Mucosa of rectum (tissue), 2 donors: ENCODE measurements at regions not wholly inside any gene's neighbourhood (a gene's known extent, or its start where the extent isn't known, plus 50 kb on each side); places are given as distances from the start of the nearest gene placed in this dataset.
"Not testable (repeated sequence)": the region's sequence is repeated elsewhere in the genome, so short reads cannot be mapped to it uniquely, and the experiment has no call there.

Source experiments
- H3K27ac ChIP-seq, 2 donors: one replicate each; pipeline ENCODE4 v1.7.0; 2013; ENCODE audit warnings: inconsistent platforms in 2 of 2, low read depth in 2 of 2, low read length in 2 of 2
- H3K27me3 ChIP-seq, 2 donors: one replicate each; pipeline ENCODE4 v1.7.0; 2013; ENCODE audit warnings: low read length in 2 of 2; ENCODE audit not compliant: control insufficient read depth in 2 of 2, insufficient read depth in 2 of 2
- H3K36me3 ChIP-seq, 2 donors: one replicate each; pipeline ENCODE4 v1.7.0; 2013; ENCODE audit warnings: low read length in 2 of 2; ENCODE audit not compliant: control insufficient read depth in 2 of 2, insufficient read depth in 2 of 2
- H3K4me1 ChIP-seq, 2 donors: one replicate each; pipeline ENCODE4 v1.7.0; 2013; ENCODE audit warnings: low read length in 2 of 2, mild to moderate bottlenecking in 1 of 2; ENCODE audit not compliant: control insufficient read depth in 2 of 2, insufficient read depth in 2 of 2
- H3K4me3 ChIP-seq, 2 donors: one replicate each; pipeline ENCODE4 v1.7.0; 2013; ENCODE audit warnings: low read length in 2 of 2
- H3K9ac ChIP-seq, 2 donors: one replicate each; pipeline ENCODE4 v1.7.0; 2013; ENCODE audit warnings: low read length in 2 of 2, low read depth in 1 of 2, mild to moderate bottlenecking in 1 of 2
- H3K9me3 ChIP-seq, 2 donors: one replicate each; pipeline ENCODE4 v1.7.0; 2013; ENCODE audit warnings: low read length in 2 of 2; ENCODE audit not compliant: control insufficient read depth in 2 of 2
- donor health status: healthy.
- donor health status: Normal muscosa, but diverticular disease.

DNA sequence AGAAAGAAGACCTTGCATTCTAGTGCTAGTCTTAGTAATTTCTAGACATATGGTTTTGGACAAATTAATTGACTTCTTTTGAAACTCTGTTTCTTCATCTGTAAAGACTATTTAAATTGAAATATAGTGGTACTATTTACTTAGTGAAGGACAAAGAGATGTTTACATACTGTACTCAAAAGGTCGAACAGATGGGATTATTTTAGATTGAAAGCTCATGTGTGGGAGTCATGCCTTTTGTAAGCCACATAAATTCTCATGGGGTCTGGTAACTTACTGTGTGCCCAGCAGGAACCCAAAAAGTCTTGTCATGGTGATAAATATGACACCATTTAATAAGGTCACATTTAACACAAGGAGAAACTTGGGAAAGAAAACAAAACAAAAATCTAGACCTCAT, 368.2 kb upstream of the CITED2 start:
- Histone ChIP-seq H3K36me3 (no peaks in the 10 kb centered on the region), H3K9ac (no peak overlapping the region), H3K4me1 (no peaks in the 10 kb centered on the region), H3K27me3 (no peaks in the 10 kb centered on the region), H3K27ac (no peak overlapping the region), H3K4me3 (no peak overlapping the region), H3K9me3 (no peaks in the 10 kb centered on the region)

DNA sequence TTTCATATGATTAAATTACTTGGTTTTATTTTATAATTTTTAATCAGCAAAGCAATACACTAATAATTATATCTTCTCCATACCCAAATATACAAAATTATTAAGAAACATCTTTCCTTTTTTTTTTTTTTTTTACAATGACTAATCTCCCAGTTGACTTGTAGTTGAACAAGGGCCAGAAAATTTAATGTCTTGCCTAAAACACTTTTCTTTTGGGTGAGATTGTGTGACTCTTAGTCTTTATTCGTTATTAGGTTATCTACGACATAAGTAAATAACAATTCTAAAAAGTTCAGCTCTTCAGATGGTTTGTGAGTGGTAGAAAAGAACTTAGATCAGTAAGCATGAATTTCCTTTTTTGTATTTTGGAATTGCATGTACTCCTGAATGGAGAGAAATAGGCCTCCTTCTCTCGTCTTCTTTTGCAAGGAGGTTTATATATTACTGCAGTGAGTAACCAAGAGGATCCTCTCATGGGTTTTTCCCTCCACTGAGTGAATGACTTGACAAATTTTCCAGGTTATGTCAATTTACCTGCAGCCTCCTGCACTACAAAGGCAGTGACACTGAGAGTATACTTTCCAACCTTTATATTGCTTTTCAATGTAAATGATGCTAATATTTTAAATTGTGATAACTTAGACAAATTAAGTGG, 364.5 kb upstream of the CITED2 start:
- H3K36me3 ChIP-seq: no peaks in the 10 kb centered on the region
- H3K27ac ChIP-seq: no peak overlapping the region
- H3K9me3 ChIP-seq: no peaks in the 10 kb centered on the region
- no peak overlapping the region for H3K9ac ChIP-seq
- no peaks in the 10 kb centered on the region for H3K27me3 ChIP-seq
- no peaks in the 10 kb centered on the region for H3K4me1 ChIP-seq
- no peak overlapping the region for H3K4me3 ChIP-seq

DNA sequence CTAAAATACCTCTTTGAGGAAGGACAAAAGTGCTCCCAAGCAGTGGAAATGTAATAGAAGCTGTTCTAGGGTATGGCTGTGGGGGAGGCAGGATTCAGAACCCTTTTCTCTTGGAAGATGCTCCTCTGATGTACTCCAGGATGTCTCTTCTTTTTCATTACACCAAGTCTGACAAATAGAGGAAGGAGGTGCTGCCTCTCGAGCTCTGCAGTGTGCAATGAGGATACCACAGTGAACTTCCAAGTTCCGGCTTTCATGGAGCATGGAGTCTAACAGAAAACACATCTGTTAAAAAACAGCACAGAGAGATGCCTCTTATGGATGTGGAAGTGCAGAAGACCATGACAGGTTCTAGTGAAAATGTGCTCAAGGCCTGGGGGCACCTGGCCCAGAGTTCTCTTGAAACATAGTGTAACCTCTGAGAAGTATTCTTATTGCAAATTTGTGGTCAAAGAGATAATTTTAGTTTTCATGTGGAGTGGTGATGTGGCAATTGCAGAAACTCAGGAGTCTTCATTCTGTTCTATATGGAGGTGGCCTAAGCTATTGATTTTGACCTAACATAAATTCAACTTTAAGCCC, 362.0 kb upstream of the CITED2 start:
- H3K9me3 ChIP-seq: no peaks in the 10 kb centered on the region
- H3K27ac ChIP-seq: no peak overlapping the region
- no peaks in the 10 kb centered on the region for H3K27me3 ChIP-seq
- H3K9ac ChIP-seq: no peak overlapping the region
- no peak overlapping the region for H3K4me3 ChIP-seq
- H3K36me3 ChIP-seq: no peaks in the 10 kb centered on the region
- H3K4me1 ChIP-seq: no peaks in the 10 kb centered on the region

- Histone ChIP-seq H3K9ac (no peak overlapping the region), H3K4me1 (no peaks in the 10 kb centered on the region), H3K36me3 (no peaks in the 10 kb centered on the region), H3K4me3 (no peak overlapping the region), H3K27ac (no peak overlapping the region), H3K9me3 (no peaks in the 10 kb centered on the region), H3K27me3 (no peaks in the 10 kb centered on the region)
These were observed 358.0 kb upstream of the CITED2 start for GRCh38 chr6:139732451-139732850.

- H3K36me3 ChIP-seq: no peaks in the 10 kb centered on the region
- H3K27ac ChIP-seq: no peak overlapping the region
- H3K9me3 ChIP-seq: no peaks in the 10 kb centered on the region
- H3K4me1 ChIP-seq: no peaks in the 10 kb centered on the region
- H3K27me3 ChIP-seq: no peaks in the 10 kb centered on the region
- H3K4me3 ChIP-seq: no peak overlapping the region
- H3K9ac ChIP-seq: no peak overlapping the region
These were observed 356.0 kb upstream of the CITED2 start for GRCh38 chr6:139730340-139730974.

GRCh38 chr6:139728876-139729427, 354.5 kb upstream of the CITED2 start:
- H3K4me1 ChIP-seq: no peaks in the 10 kb centered on the region
- H3K36me3 ChIP-seq: no peaks in the 10 kb centered on the region
- H3K27ac ChIP-seq: no peak overlapping the region
- no peak overlapping the region for H3K9ac ChIP-seq
- no peak overlapping the region for H3K4me3 ChIP-seq
- H3K9me3 ChIP-seq: no peaks in the 10 kb centered on the region
- no peaks in the 10 kb centered on the region for H3K27me3 ChIP-seq

- H3K4me1 ChIP-seq, H3K36me3 ChIP-seq, H3K27me3 ChIP-seq, H3K4me3 ChIP-seq, H3K9ac ChIP-seq, H3K27ac ChIP-seq, H3K9me3 ChIP-seq: not testable (repeated sequence)
These were observed 351.8 kb upstream of the CITED2 start for GRCh38 chr6:139726272-139726671.

DNA sequence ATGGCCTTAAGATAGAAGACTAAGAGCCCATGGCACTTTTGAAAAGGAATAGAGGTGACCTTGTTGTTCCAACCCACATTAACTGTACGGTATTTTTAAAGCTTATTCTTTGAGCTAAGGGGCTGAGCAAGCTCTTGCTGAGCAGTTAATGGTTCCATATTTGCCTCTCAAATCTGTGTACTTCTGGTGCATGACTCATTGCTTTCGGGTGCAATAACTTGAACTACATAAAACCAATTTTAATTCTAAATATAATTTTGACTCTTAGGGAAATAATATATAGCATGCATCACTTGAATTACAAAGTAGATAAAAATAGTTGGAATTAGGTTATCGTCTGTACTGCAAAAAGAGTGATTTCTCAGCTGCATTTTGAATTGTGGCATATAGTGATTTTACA, 348.1 kb upstream of the CITED2 start:
- Histone ChIP-seq H3K27me3 (no peaks in the 10 kb centered on the region), H3K9ac (no peak overlapping the region), H3K4me3 (no peak overlapping the region), H3K27ac (no peak overlapping the region), H3K36me3 (no peaks in the 10 kb centered on the region), H3K4me1 (no peaks in the 10 kb centered on the region), H3K9me3 (no peaks in the 10 kb centered on the region)

DNA sequence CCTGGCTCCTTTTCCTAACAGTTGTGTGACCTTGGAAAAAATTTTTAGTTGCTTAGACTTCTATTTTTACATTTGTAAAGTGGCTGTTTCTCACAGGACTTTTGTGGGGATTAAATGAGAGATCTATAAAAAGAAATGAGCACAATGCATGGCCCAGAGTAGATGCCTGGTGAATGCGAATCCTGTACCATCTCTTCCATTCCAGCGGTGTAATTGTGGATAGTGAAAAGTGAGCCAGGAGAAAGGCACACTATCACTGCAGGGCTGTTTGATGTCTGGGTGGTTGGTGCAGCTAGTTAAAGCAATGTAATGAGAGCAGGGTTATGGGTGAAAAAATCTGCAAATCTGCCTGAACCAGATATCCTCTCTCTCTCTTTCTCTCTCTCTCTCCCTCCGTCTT, 347.5 kb upstream of the CITED2 start:
- H3K27ac ChIP-seq: no peak overlapping the region
- H3K36me3 ChIP-seq: no peaks in the 10 kb centered on the region
- H3K9ac ChIP-seq: no peak overlapping the region
- H3K9me3 ChIP-seq: no peaks in the 10 kb centered on the region
- H3K27me3 ChIP-seq: no peaks in the 10 kb centered on the region
- H3K4me3 ChIP-seq: no peak overlapping the region
- H3K4me1 ChIP-seq: no peaks in the 10 kb centered on the region

- Histone ChIP-seq H3K4me1 (no peaks in the 10 kb centered on the region), H3K9ac (no peak overlapping the region), H3K4me3 (no peak overlapping the region), H3K27ac (no peak overlapping the region), H3K36me3 (no peaks in the 10 kb centered on the region), H3K27me3 (no peaks in the 10 kb centered on the region), H3K9me3 (no peaks in the 10 kb centered on the region)
These were observed 339.6 kb upstream of the CITED2 start for GRCh38 chr6:139713900-139714506.
